ENCODE measurements at regions not wholly inside any gene's neighbourhood (a gene's known extent, or its start where the extent isn't known, plus 50 kb on each side); places are given as distances from the start of the nearest gene placed in this dataset.

DNA sequence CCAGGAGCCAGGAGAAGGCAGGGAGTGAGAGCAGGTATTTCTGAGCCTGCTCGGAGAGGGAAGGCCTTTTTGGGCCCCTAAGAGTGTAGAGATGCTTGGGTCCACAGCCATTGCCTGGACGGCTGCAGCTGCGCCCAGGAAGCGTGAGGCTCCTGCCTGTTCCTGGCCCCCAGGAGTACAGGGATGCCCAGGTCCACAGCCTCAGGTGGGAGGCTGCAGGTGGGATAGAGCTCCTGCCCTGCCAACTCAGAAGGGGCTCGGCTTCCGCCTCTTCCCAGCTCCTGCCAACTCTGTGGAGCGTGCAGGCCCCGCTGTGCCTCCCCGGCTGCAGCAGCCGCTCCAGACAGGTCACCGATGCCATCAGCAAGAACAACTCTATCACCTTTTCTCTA is 351.0 kb upstream of the PCDH20 start:
- ATAC-seq (no peak), DNase-seq (ENCODE audit: low spot score) (no peak), FAIRE-seq (no peak)
- in situ Hi-C loops (cut with HindIII; ENCODE audit: extremely low pct_ligation_motif_present, low pct_unique_long_range_greater_than_20kb): no loop called here
- Histone ChIP-seq H3K4me2 (ENCODE audit: low read depth, low read length) (no peak overlapping the region), H3K27ac (ENCODE audit: extremely low read length, insufficient read depth, low read length) (no peak overlapping the region), H3K9ac (ENCODE audit: insufficient read depth, low read depth, low read length) (no peak overlapping the region), H2AFZ (ENCODE audit: low read length) (no peak overlapping the region), H3K9me3 (ENCODE audit: low read length) (no peaks in the 10 kb centered on the region), H3K36me3 (replicated peaks in 1 of 2; ENCODE audit: control insufficient read depth in 1 of 2, insufficient read depth in 2 of 2, low read length in 2 of 2) (no peaks in the 10 kb centered on the region), H3K4me1 (ENCODE audit: insufficient read depth, low read length) (no peaks in the 10 kb centered on the region), H3K4me3 (replicated peaks in 1 of 3; ENCODE audit: insufficient read depth in 1 of 3, low read depth in 2 of 3, low read length in 3 of 3) (no peak overlapping the region), H3K27me3 (ENCODE audit: control insufficient read depth in 1 of 2, insufficient read depth in 2 of 2, low read length in 2 of 2) (no peaks in the 10 kb centered on the region), H3K79me2 (ENCODE audit: insufficient read depth, low read length) (no peaks in the 10 kb centered on the region), H4K20me1 (ENCODE audit: insufficient read depth, low read length) (no peaks in the 10 kb centered on the region)
- CTCF ChIA-PET (ENCODE audit: low intra/inter-chr PET ratio, low total read pairs): no interaction called here
- TF ChIP-seq AHR (CRISPR knock-in tag; IDR thresholded peaks at IDR 0.05) (no peak), ZSCAN21 (CRISPR knock-in tag; IDR thresholded peaks at IDR 0.05; ENCODE audit: borderline replicate concordance) (no peak), SETDB1 (CRISPR knock-in tag; IDR thresholded peaks at IDR 0.05; ENCODE audit: borderline replicate concordance) (no peak), ZNF12 (CRISPR knock-in tag; IDR thresholded peaks at IDR 0.05) (no peak), ZNF7 (CRISPR knock-in tag; IDR thresholded peaks at IDR 0.05) (no peak), BORCS8-MEF2B (CRISPR knock-in tag; IDR thresholded peaks at IDR 0.05) (no peak), RARG (CRISPR knock-in tag; IDR thresholded peaks at IDR 0.05; ENCODE audit: low read depth) (no peak), PRPF4 (IDR thresholded peaks at IDR 0.05; ENCODE audit: low read depth, low read length, poor library complexity, severe bottlenecking) (no peak), SALL2 (CRISPR knock-in tag; IDR thresholded peaks at IDR 0.05) (no peak), ZNF10 (CRISPR knock-in tag; IDR thresholded peaks at IDR 0.05; ENCODE audit: borderline replicate concordance, low read depth) (no peak), TAF15 (IDR thresholded peaks at IDR 0.05; ENCODE audit: low read depth, low read length, poor library complexity, severe bottlenecking) (no peak), ZNF543 (CRISPR knock-in tag; IDR thresholded peaks at IDR 0.05) (no peak), ZSCAN9 (CRISPR knock-in tag; IDR thresholded peaks at IDR 0.05; ENCODE audit: borderline replicate concordance) (no peak), ZFP37 (CRISPR knock-in tag; IDR thresholded peaks at IDR 0.05; ENCODE audit: borderline replicate concordance) (no peak), CHD4 (IDR thresholded peaks at IDR 0.05; ENCODE audit: borderline replicate concordance, low read length) (no peak), NFYC (CRISPR knock-in tag; IDR thresholded peaks at IDR 0.05) (no peak)
- TF ChIP-seq, protein P1, sequence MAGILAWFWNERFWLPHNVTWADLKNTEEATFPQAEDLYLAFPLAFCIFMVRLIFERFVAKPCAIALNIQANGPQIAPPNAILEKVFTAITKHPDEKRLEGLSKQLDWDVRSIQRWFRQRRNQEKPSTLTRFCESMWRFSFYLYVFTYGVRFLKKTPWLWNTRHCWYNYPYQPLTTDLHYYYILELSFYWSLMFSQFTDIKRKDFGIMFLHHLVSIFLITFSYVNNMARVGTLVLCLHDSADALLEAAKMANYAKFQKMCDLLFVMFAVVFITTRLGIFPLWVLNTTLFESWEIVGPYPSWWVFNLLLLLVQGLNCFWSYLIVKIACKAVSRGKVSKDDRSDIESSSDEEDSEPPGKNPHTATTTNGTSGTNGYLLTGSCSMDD (CRISPR knock-in tag; IDR thresholded peaks at IDR 0.05): no peak
- BruUV-seq (replicated peaks): no TSS peak
- WGBS (ENCODE audit: low lambda C conversion rate): 53% methylated on average over 7 of the region's 11 CpGs
- intact Hi-C loops (cut with micrococcal nuclease; ENCODE audit: unreplicated experiment): no loop called here
- POLR2A ChIA-PET: no interaction called here
